WTC11 (cell line): ENCODE measurements at regions not wholly inside any gene's neighbourhood (a gene's known extent, or its start where the extent isn't known, plus 50 kb on each side); places are given as distances from the start of the nearest gene placed in this dataset.

Experiments
- ATAC-seq: fragments of 200-7000 bp; cut with Tn5 transposase; 2 replicates; pipeline ENCODE4 v1.10.0; 2021; ENCODE audit warnings: mild to moderate bottlenecking, moderate library complexity
- CTCF ChIA-PET: fragments of 300-600 bp; sonication (Branson Sonifier 250); formaldehyde crosslinking; loops from one replicate; lab custom pipeline; 2021; ENCODE audit warnings: antibody characterized with exemption; lab: Charles Lee
- POLR2A ChIA-PET: fragments of 350-600 bp; sonication (Branson Sonifier 250); formaldehyde crosslinking; loops from one replicate; lab custom pipeline; 2021; ENCODE audit warnings: antibody characterized with exemption; lab: Charles Lee
- DNase-seq: peaks from one replicate; pipeline ENCODE4 v3.0.0; 2021; ENCODE audit warnings: low spot score
- H3K27ac Mint-ChIP-seq: 2 replicates; pipeline ENCODE4 v1.8.0; 2021; ENCODE audit warnings: mixed read lengths
- H3K27me3 Mint-ChIP-seq: 2 replicates; pipeline ENCODE4 v1.8.0; 2021; ENCODE audit warnings: low read depth, mild to moderate bottlenecking, moderate library complexity, mixed read lengths
- H3K36me3 Mint-ChIP-seq: 2 replicates; pipeline ENCODE4 v1.8.0; 2021; ENCODE audit warnings: mixed read lengths
- H3K4me1 Mint-ChIP-seq: 2 replicates; pipeline ENCODE4 v1.8.0; 2022; ENCODE audit warnings: mixed read lengths
- H3K4me3 Mint-ChIP-seq: 2 replicates; pipeline ENCODE4 v1.8.0; 2021; ENCODE audit warnings: mild to moderate bottlenecking, moderate library complexity, mixed read lengths
- H3K9me3 Mint-ChIP-seq: 2 replicates; pipeline ENCODE4 v1.8.0; 2021; ENCODE audit warnings: mixed read lengths
- AFF4 ChIP-seq: sonication (generic); formaldehyde crosslinking; IDR thresholded peaks from 2 replicates; pipeline ENCODE4 v1.8.1; 2023; ENCODE audit warnings: mild to moderate bottlenecking, missing genetic modification reagents, borderline replicate concordance
- ATF3 ChIP-seq: sonication (generic); formaldehyde crosslinking; conservative IDR thresholded peaks from 2 replicates; pipeline ENCODE4 v1.8.1; 2022; ENCODE audit warnings: mild to moderate bottlenecking, missing genetic modification reagents
- ATF6 ChIP-seq: sonication (generic); formaldehyde crosslinking; IDR thresholded peaks from 2 replicates; pipeline ENCODE4 v1.8.1; 2023; ENCODE audit warnings: mild to moderate bottlenecking, missing genetic modification reagents
- CBFB ChIP-seq: sonication (generic); formaldehyde crosslinking; IDR thresholded peaks from 2 replicates; pipeline ENCODE4 v1.8.1; 2022; ENCODE audit warnings: mild to moderate bottlenecking, low read depth, missing genetic modification reagents
- CDX4 ChIP-seq: fragments of 250-450 bp; sonication (Bioruptor Pico); IDR thresholded peaks from 2 replicates; pipeline ENCODE4 v1.9.0; 2021; ENCODE audit warnings: moderate library complexity, mild to moderate bottlenecking, inconsistent platforms, borderline replicate concordance
- CREB1 ChIP-seq: sonication (generic); formaldehyde crosslinking; IDR thresholded peaks from 2 replicates; pipeline ENCODE4 v1.8.0; 2023; ENCODE audit warnings: mild to moderate bottlenecking, missing genetic modification reagents
- CREM ChIP-seq: sonication (generic); formaldehyde crosslinking; IDR thresholded peaks from 2 replicates; pipeline ENCODE4 v1.8.1; 2022; ENCODE audit warnings: mild to moderate bottlenecking, missing genetic modification reagents, moderate library complexity
- CTCF ChIP-seq: fragments of 200-600 bp; IDR thresholded peaks from 2 replicates; pipeline ENCODE4 v1.8.0; 2022; ENCODE audit warnings: antibody characterized with exemption
- E2F1 ChIP-seq: sonication (generic); formaldehyde crosslinking; IDR thresholded peaks from 2 replicates; pipeline ENCODE4 v1.8.0; 2022; ENCODE audit warnings: mild to moderate bottlenecking, missing genetic modification reagents
- E2F5 ChIP-seq: sonication (generic); formaldehyde crosslinking; IDR thresholded peaks from 2 replicates; pipeline ENCODE4 v1.8.1; 2022; ENCODE audit warnings: mild to moderate bottlenecking, moderate library complexity, missing genetic modification reagents
- HMGA2 ChIP-seq: fragments of 250-450 bp; sonication (Bioruptor Pico); IDR thresholded peaks from 2 replicates; pipeline ENCODE4 v1.4.0; 2021; ENCODE audit warnings: mild to moderate bottlenecking, moderate library complexity
- KAT7 ChIP-seq: sonication (generic); formaldehyde crosslinking; IDR thresholded peaks from 2 replicates; pipeline ENCODE4 v1.8.1; 2023; ENCODE audit warnings: missing genetic modification reagents, mild to moderate bottlenecking, borderline replicate concordance
- MAX ChIP-seq: sonication (generic); formaldehyde crosslinking; IDR thresholded peaks from 2 replicates; pipeline ENCODE4 v1.8.0; 2022; ENCODE audit warnings: mild to moderate bottlenecking, missing genetic modification reagents
- MXD4 ChIP-seq: fragments of 250-450 bp; sonication (Bioruptor Pico); IDR thresholded peaks from 2 replicates; pipeline ENCODE4 v1.8.0; 2021; ENCODE audit warnings: mild to moderate bottlenecking, moderate library complexity, borderline replicate concordance
- NR1H2 ChIP-seq: sonication (generic); formaldehyde crosslinking; IDR thresholded peaks from 2 replicates; pipeline ENCODE4 v1.9.0; 2021; ENCODE audit warnings: mild to moderate bottlenecking, moderate library complexity, missing genetic modification reagents
- NR3C1 ChIP-seq: sonication (generic); formaldehyde crosslinking; conservative IDR thresholded peaks from 2 replicates; pipeline ENCODE4 v1.8.1; 2023; ENCODE audit warnings: low read depth, mild to moderate bottlenecking, missing genetic modification reagents
- PRRX2 ChIP-seq: fragments of 250-450 bp; sonication (Bioruptor Pico); IDR thresholded peaks from 2 replicates; pipeline ENCODE4 v1.8.0; 2021; ENCODE audit warnings: mild to moderate bottlenecking
- RORB ChIP-seq: fragments of 250-450 bp; sonication (Bioruptor Pico); IDR thresholded peaks from 2 replicates; pipeline ENCODE4 v1.9.0; 2021; ENCODE audit warnings: mild to moderate bottlenecking
- TEAD1 ChIP-seq: sonication (generic); formaldehyde crosslinking; IDR thresholded peaks from 2 replicates; pipeline ENCODE4 v1.8.0; 2022; ENCODE audit warnings: mild to moderate bottlenecking, missing genetic modification reagents
- ZNF138 ChIP-seq: sonication (generic); formaldehyde crosslinking; conservative IDR thresholded peaks from 2 replicates; pipeline ENCODE4 v1.8.1; 2022; ENCODE audit warnings: mild to moderate bottlenecking, moderate library complexity, missing genetic modification reagents
- ZNF232 ChIP-seq: sonication (generic); formaldehyde crosslinking; IDR thresholded peaks from 2 replicates; pipeline ENCODE4 v1.8.0; 2022; ENCODE audit warnings: mild to moderate bottlenecking, missing genetic modification reagents
- ZNF263 ChIP-seq: sonication (generic); formaldehyde crosslinking; IDR thresholded peaks from 2 replicates; pipeline ENCODE4 v1.8.1; 2022; ENCODE audit warnings: low read depth, mild to moderate bottlenecking, moderate library complexity, missing genetic modification reagents
- ZNF671 ChIP-seq: fragments of 250-450 bp; sonication (Bioruptor Pico); IDR thresholded peaks from 2 replicates; pipeline ENCODE4 v1.8.0; 2021; ENCODE audit warnings: mild to moderate bottlenecking
- ZSCAN18 ChIP-seq: fragments of 250-450 bp; sonication (Bioruptor Pico); IDR thresholded peaks from 2 replicates; pipeline ENCODE4 v2.1.2; 2022; ENCODE audit warnings: mild to moderate bottlenecking, moderate library complexity

GRCh38 chr2:200189964-200190363, 116.5 kb upstream of the SPATS2L start:
- ATAC-seq (no peak), DNase-seq (no peak)
- 0 out of 2 replicates have a peak, but pooled peaks cover 3% of the 10 kb centered on the region for H3K9me3 Mint-ChIP-seq
- peaks cover 45% of the 10 kb centered on the region for H3K4me1 Mint-ChIP-seq
- POLR2A ChIA-PET = no interaction called here
- no peak overlapping the region for H3K27ac Mint-ChIP-seq
- no peak overlapping the region for H3K4me3 Mint-ChIP-seq
- H3K27me3 Mint-ChIP-seq = no peaks in the 10 kb centered on the region
- CTCF ChIA-PET = no interaction called here
- H3K36me3 Mint-ChIP-seq = 0 out of 2 replicates have a peak, but pooled peaks cover 4% of the 10 kb centered on the region
- TF ChIP-seq CBFB = no peak
- no peak for TF ChIP-seq NR3C1 (CRISPR knock-in tag)
- TF ChIP-seq HMGA2 (CRISPR knock-in tag) = no peak
- TF ChIP-seq RORB (CRISPR knock-in tag) = no peak
- no peak for TF ChIP-seq ZSCAN18 (CRISPR knock-in tag)
- TF ChIP-seq E2F1 (CRISPR knock-in tag) = no peak
- TF ChIP-seq ATF3 (CRISPR knock-in tag) = no peak
- no peak for TF ChIP-seq ZNF232 (CRISPR knock-in tag)
- TF ChIP-seq CDX4 = no peak
- TF ChIP-seq MXD4 (CRISPR knock-in tag) = no peak
- TF ChIP-seq MAX (CRISPR knock-in tag) = no peak
- TF ChIP-seq PRRX2 (CRISPR knock-in tag) = no peak
- no peak for TF ChIP-seq KAT7 (CRISPR knock-in tag)
- no peak for TF ChIP-seq TEAD1 (CRISPR knock-in tag)
- TF ChIP-seq CTCF = no peak
- TF ChIP-seq E2F5 = no peak
- no peak for TF ChIP-seq ZNF138
- TF ChIP-seq CREM (CRISPR knock-in tag) = no peak
- TF ChIP-seq, all 79 proteins: peak for 0

- CTCF ChIA-PET = interaction anchor here (0.7 kb wide), 1 partner anchor 33 kb away, joined by 3 read pairs; no protein-coding TSS in a partner anchor
- ATAC-seq = no peak
- H3K27me3 Mint-ChIP-seq = no peaks in the 10 kb centered on the region
- TF ChIP-seq CREB1 (CRISPR knock-in tag) (no peak), ATF6 (CRISPR knock-in tag) (no peak), AFF4 (CRISPR knock-in tag) (no peak), NR1H2 (no peak), ZNF671 (CRISPR knock-in tag) (no peak), ZNF263 (no peak)
Measured at GRCh38 chr2:200193331-200193730, 113.2 kb upstream of the SPATS2L start.

More at GRCh38 chr2:200193331-200193730, 113.2 kb upstream of the SPATS2L start:
- peaks cover 8% of the 10 kb centered on the region for H3K36me3 Mint-ChIP-seq
- DNase-seq = no peak
- peaks cover 9% of the 10 kb centered on the region for H3K9me3 Mint-ChIP-seq
- POLR2A ChIA-PET = no interaction called here
- H3K4me1 Mint-ChIP-seq = peaks cover 36% of the 10 kb centered on the region
- H3K4me3 Mint-ChIP-seq = no peak overlapping the region
- H3K27ac Mint-ChIP-seq = no peak overlapping the region
